Testis (tissue), 2 donors: ENCODE measurements at regions not wholly inside any gene's neighbourhood (a gene's known extent, or its start where the extent isn't known, plus 50 kb on each side); places are given as distances from the start of the nearest gene placed in this dataset.

ENCODE experiments used
- DNase-seq: peaks from one replicate; pipeline ENCODE4 v3.0.0-alpha.2; 2019
- H3K27ac ChIP-seq, 2 donors: fragments of 200-600 bp; sonication (generic); one replicate each; pipeline ENCODE4 v1.5.1; 2019
- H3K27me3 ChIP-seq: fragments of 200-600 bp; sonication (generic); one replicate; pipeline ENCODE4 v1.5.1; 2019
- H3K36me3 ChIP-seq: fragments of 200-600 bp; sonication (generic); one replicate; pipeline ENCODE4 v1.5.1; 2017; ENCODE audit warnings: low read depth; ENCODE audit errors: missing control alignments
- H3K4me1 ChIP-seq: fragments of 200-600 bp; sonication (generic); one replicate; pipeline ENCODE4 v1.5.1; 2019
- H3K4me3 ChIP-seq, 2 donors: fragments of 200-600 bp; sonication (generic); one replicate each; pipeline ENCODE4 v1.5.1; 2017 to 2019
- H3K9me3 ChIP-seq: fragments of 200-600 bp; sonication (generic); one replicate; pipeline ENCODE4 v1.5.1; 2017
- CTCF ChIP-seq, 3 experiments: fragments of 450-650 bp in 2 of 3; fragments of 200-600 bp in 1 of 3; sonication (generic) in 1 of 3; IDR thresholded peaks; one replicate each; pipeline ENCODE4 v1.5.1; 2016 to 2019; ENCODE audit warnings: antibody characterized with exemption in 3 of 3, mild to moderate bottlenecking in 2 of 3, moderate library complexity in 1 of 3
- POLR2A ChIP-seq: fragments of 450-650 bp; IDR thresholded peaks from one replicate; pipeline ENCODE4 v1.6.1; 2017; ENCODE audit warnings: antibody characterized with exemption, mild to moderate bottlenecking, moderate library complexity
- WGBS, 2 donors: methylation state at CpG; one replicate each; pipeline ENCODE4 v1.1.5; 2018; 5-methylcytosine and 5-hydroxymethylcytosine counted together
- intact Hi-C: fragments of 100-400 bp; cut with DNase I; formaldehyde crosslinking; loops from one replicate; pipeline ENCODE4 v1.15.1; 2023; ENCODE audit warnings: low total_unique reads

- intact Hi-C loops, result no loop called here
- DNase-seq, result no peak
- H3K36me3 ChIP-seq, result no peaks in the 10 kb centered on the region
These were observed 151.6 kb downstream of the BBOX1 start for GRCh38 chr11:27192184-27192583.

GRCh38 chr11:27191639-27192038 lies 151.0 kb downstream of the BBOX1 start:
- Histone ChIP-seq H3K27ac (no peak overlapping the region), H3K4me1 (peaks cover 8% of the 10 kb centered on the region), H3K4me3 (no peak overlapping the region), H3K27me3 (no peaks in the 10 kb centered on the region), H3K36me3 (no peaks in the 10 kb centered on the region), H3K9me3 (no peaks in the 10 kb centered on the region)
- intact Hi-C loops, result no loop called here
- no peak for DNase-seq
- TF ChIP-seq POLR2A (no peak), CTCF (IDR thresholded peaks at IDR 0.05) (no peak)
- 94 to 97% methylated on average over 2 of the region's 2 CpGs for WGBS, 2 donors

More at GRCh38 chr11:27192184-27192583, 151.6 kb downstream of the BBOX1 start:
- Histone ChIP-seq H3K4me3 (no peak overlapping the region), H3K4me1 (peaks cover 10% of the 10 kb centered on the region), H3K27me3 (no peaks in the 10 kb centered on the region), H3K27ac (no peak overlapping the region), H3K9me3 (no peaks in the 10 kb centered on the region)
- no peak for TF ChIP-seq CTCF (IDR thresholded peaks at IDR 0.05)
- TF ChIP-seq POLR2A, result no peak
- WGBS, 2 donors, result 77 to 79% methylated on average over 4 of the region's 4 CpGs

- Histone ChIP-seq H3K9me3 (no peaks in the 10 kb centered on the region), H3K27me3 (no peaks in the 10 kb centered on the region), H3K4me1 (peaks cover 8% of the 10 kb centered on the region), H3K36me3 (no peaks in the 10 kb centered on the region), H3K27ac (peak overlapping the region in 1 of 2 donors; percentile 5), H3K4me3 (no peak overlapping the region)
- TF ChIP-seq CTCF (IDR thresholded peaks at IDR 0.05) (no peak), POLR2A (no peak)
- 25 to 39% methylated on average over 5 of the region's 5 CpGs for WGBS, 2 donors
- DNase-seq, result no peak
- intact Hi-C loops, result loop anchor here (5.0 kb wide), 1 partner anchor 299 kb away; no protein-coding TSS in a partner anchor
These were observed 148.1 kb downstream of the BBOX1 start for GRCh38 chr11:27188696-27189095.

GRCh38 chr11:27187848-27188621 lies 147.4 kb downstream of the BBOX1 start:
- TF ChIP-seq POLR2A, result no peak
- TF ChIP-seq CTCF (IDR thresholded peaks at IDR 0.05), result no peak
- Histone ChIP-seq H3K27ac (peak overlapping the region in 1 of 2 donors; percentile 5), H3K4me1 (peaks cover 8% of the 10 kb centered on the region), H3K36me3 (no peaks in the 10 kb centered on the region), H3K4me3 (no peak overlapping the region), H3K27me3 (no peaks in the 10 kb centered on the region), H3K9me3 (no peaks in the 10 kb centered on the region)
- 53 to 65% methylated on average over 5 of the region's 5 CpGs for WGBS, 2 donors
- intact Hi-C loops, result loop anchor here (5.0 kb wide), 1 partner anchor 299 kb away; no protein-coding TSS in a partner anchor
- no peak for DNase-seq
